ENCODE measurements at regions not wholly inside any gene's neighbourhood (a gene's known extent, or its start where the extent isn't known, plus 50 kb on each side); places are given as distances from the start of the nearest gene placed in this dataset.

GRCh38 chr3:99439892-99440291 is 198.5 kb upstream of the COL8A1 start:
- no peak overlapping the region for H3K9ac ChIP-seq (ENCODE audit: insufficient read depth in 1 of 2, low read length in 2 of 2)
- no peak overlapping the region for H3K27ac ChIP-seq (ENCODE audit: low read depth in 1 of 2, low read length in 1 of 2)
- ATAC-seq (ENCODE audit: insufficient read depth, low FRiP score) (no peak), DNase-seq (no peak)
- no peaks in the 10 kb centered on the region for H3K36me3 ChIP-seq (ENCODE audit: control insufficient read depth in 4 of 4, insufficient read depth in 4 of 4, low read length in 4 of 4)
- no peaks in the 10 kb centered on the region for H3K27me3 ChIP-seq (ENCODE audit: control insufficient read depth in 3 of 3, insufficient read depth in 3 of 3, low read length in 2 of 3)
- H3K4me3 ChIP-seq = no peak overlapping the region
- TF ChIP-seq CTCF (IDR thresholded peaks at IDR 0.05; ENCODE audit: control extremely low read depth, extremely low read depth) = no peak
- H3K9me3 ChIP-seq (ENCODE audit: control insufficient read depth in 4 of 4, insufficient read depth in 3 of 4, low read length in 3 of 4) = peaks cover 0 to 2% (median 0%) of the 10 kb centered on the region in 4 donors
- H3K4me1 ChIP-seq (ENCODE audit: control insufficient read depth in 5 of 5, insufficient read depth in 5 of 5, low read length in 5 of 5) = no peaks in the 10 kb centered on the region
- WGBS, 2 donors = 60 to 74% methylated on average over 1 of the region's 1 CpG

GRCh38 chr3:99434190-99434589 is 204.2 kb upstream of the COL8A1 start:
- Histone ChIP-seq H3K27ac (ENCODE audit: low read depth in 1 of 2, low read length in 1 of 2) (no peak overlapping the region), H3K36me3 (ENCODE audit: control insufficient read depth in 4 of 4, insufficient read depth in 4 of 4, low read length in 4 of 4) (no peaks in the 10 kb centered on the region), H3K4me1 (ENCODE audit: control insufficient read depth in 5 of 5, insufficient read depth in 5 of 5, low read length in 5 of 5) (no peaks in the 10 kb centered on the region), H3K9me3 (ENCODE audit: control insufficient read depth in 4 of 4, insufficient read depth in 3 of 4, low read length in 3 of 4) (peaks cover 0 to 2% (median 0%) of the 10 kb centered on the region in 4 donors), H3K27me3 (ENCODE audit: control insufficient read depth in 3 of 3, insufficient read depth in 3 of 3, low read length in 2 of 3) (no peaks in the 10 kb centered on the region), H3K4me3 (no peak overlapping the region), H3K9ac (ENCODE audit: insufficient read depth in 1 of 2, low read length in 2 of 2) (no peak overlapping the region)
- no peak for ATAC-seq (ENCODE audit: insufficient read depth, low FRiP score)
- no peak for TF ChIP-seq CTCF (IDR thresholded peaks at IDR 0.05; ENCODE audit: control extremely low read depth, extremely low read depth)
- no peak for DNase-seq

GRCh38 chr3:99430348-99431134 is 207.9 kb upstream of the COL8A1 start:
- ATAC-seq (ENCODE audit: insufficient read depth, low FRiP score) = no peak
- no peak overlapping the region for H3K27ac ChIP-seq (ENCODE audit: low read depth in 1 of 2, low read length in 1 of 2)

More at GRCh38 chr3:99430348-99431134, 207.9 kb upstream of the COL8A1 start:
- Histone ChIP-seq H3K9ac (ENCODE audit: insufficient read depth in 1 of 2, low read length in 2 of 2) (no peak overlapping the region), H3K4me1 (ENCODE audit: control insufficient read depth in 5 of 5, insufficient read depth in 5 of 5, low read length in 5 of 5) (no peaks in the 10 kb centered on the region), H3K4me3 (no peak overlapping the region), H3K9me3 (ENCODE audit: control insufficient read depth in 4 of 4, insufficient read depth in 3 of 4, low read length in 3 of 4) (no peaks in the 10 kb centered on the region), H3K36me3 (ENCODE audit: control insufficient read depth in 4 of 4, insufficient read depth in 4 of 4, low read length in 4 of 4) (no peaks in the 10 kb centered on the region), H3K27me3 (ENCODE audit: control insufficient read depth in 3 of 3, insufficient read depth in 3 of 3, low read length in 2 of 3) (no peaks in the 10 kb centered on the region)
- DNase-seq = no peak
- TF ChIP-seq CTCF (IDR thresholded peaks at IDR 0.05; ENCODE audit: control extremely low read depth, extremely low read depth) = no peak
- 67 to 81% methylated on average over 3 of the region's 3 CpGs for WGBS, 2 donors

All from lung (tissue), 11 donors.